IMR-90 (cell line): ENCODE measurements at regions not wholly inside any gene's neighbourhood (a gene's known extent, or its start where the extent isn't known, plus 50 kb on each side); places are given as distances from the start of the nearest gene placed in this dataset.

ENCODE experiments used
- ATAC-seq: fragments of 200-7000 bp; cut with Tn5 transposase; 2 replicates; pipeline ENCODE4 v1.9.1; 2020; ENCODE audit warnings: low read depth, mild to moderate bottlenecking, moderate library complexity
- BruUV-seq: library from RNA; stranded (reverse); fragments of 400-500 nt; replicated peaks from 2 replicates; lab custom pipeline; 2021; lab: Mats Ljungman, UMichigan
- CTCF ChIA-PET: fragments of 300-600 bp; formaldehyde crosslinking; extraction: SDS; loops from one replicate; lab custom pipeline; 2021; ENCODE audit warnings: antibody characterized with exemption; lab: Yijun Ruan, JAX
- POLR2A ChIA-PET: fragments of 300-600 bp; sonication (Branson Sonifier 250); formaldehyde crosslinking; loops from one replicate; lab custom pipeline; 2022; ENCODE audit warnings: antibody characterized with exemption; ENCODE audit not compliant: unreplicated experiment; lab: Charles Lee
- DNase-seq: peaks from one replicate; pipeline ENCODE4 v3.0.0; 2013
- H2AFZ ChIP-seq: replicated peaks from 2 replicates; pipeline ENCODE3; 2013; ENCODE audit warnings: low read length, mild to moderate bottlenecking; ENCODE audit not compliant: poor library complexity
- H2AK5ac ChIP-seq: 2 replicates; pipeline ENCODE4 v1.6.1; 2013; ENCODE audit warnings: low read depth, low read length, inconsistent platforms
- H2AK9ac ChIP-seq: replicated peaks from 2 replicates; pipeline ENCODE3; 2013; ENCODE audit warnings: mild to moderate bottlenecking, low read depth, low read length, moderate library complexity; ENCODE audit not compliant: poor library complexity
- H2BK120ac ChIP-seq: 2 replicates; pipeline ENCODE4 v1.6.1; 2013; ENCODE audit warnings: low read depth, low read length, inconsistent platforms
- H2BK15ac ChIP-seq: 3 replicates; pipeline ENCODE4 v1.6.1; 2013; ENCODE audit warnings: low read depth, low read length, inconsistent platforms
- H2BK20ac ChIP-seq: 2 replicates; pipeline ENCODE4 v1.6.1; 2013; ENCODE audit warnings: low read depth, mild to moderate bottlenecking, inconsistent platforms, low read length, moderate library complexity
- H2BK5ac ChIP-seq: 2 replicates; pipeline ENCODE4 v1.6.1; 2013; ENCODE audit warnings: mild to moderate bottlenecking, low read depth, low read length, inconsistent platforms; ENCODE audit not compliant: poor library complexity, severe bottlenecking
- H3K14ac ChIP-seq: replicated peaks from 2 replicates; pipeline ENCODE4 v1.6.1; 2013; ENCODE audit warnings: low read depth, low read length, inconsistent platforms
- H3K18ac ChIP-seq: 2 replicates; pipeline ENCODE4 v1.6.1; 2013; ENCODE audit warnings: low read depth, low read length, control low read depth
- H3K23ac ChIP-seq: 2 replicates; pipeline ENCODE4 v1.6.1; 2013; ENCODE audit warnings: low read depth, low read length, inconsistent platforms
- H3K27ac ChIP-seq: 2 replicates; pipeline ENCODE4 v1.5.1; 2013; ENCODE audit warnings: mild to moderate bottlenecking, control low read depth, low read length; ENCODE audit not compliant: insufficient read depth
- H3K27me3 ChIP-seq: 2 replicates; pipeline ENCODE4 v1.6.1; 2013; ENCODE audit warnings: low read length; ENCODE audit not compliant: control insufficient read depth, insufficient read depth
- H3K36me3 ChIP-seq: 2 replicates; pipeline ENCODE4 v1.6.1; 2013; ENCODE audit warnings: low read length, mixed read lengths; ENCODE audit not compliant: control insufficient read depth, insufficient read depth
- H3K4ac ChIP-seq: 2 replicates; pipeline ENCODE4 v1.6.1; 2013; ENCODE audit warnings: low read depth, low read length, inconsistent platforms
- H3K4me1 ChIP-seq: 2 replicates; pipeline ENCODE4 v1.6.1; 2013; ENCODE audit warnings: low read length, mixed read lengths; ENCODE audit not compliant: control insufficient read depth, insufficient read depth
- H3K4me2 ChIP-seq: 2 replicates; pipeline ENCODE4 v1.6.1; 2013; ENCODE audit warnings: low read depth, mild to moderate bottlenecking, control low read depth, low read length, moderate library complexity
- H3K4me3 ChIP-seq: 2 replicates; pipeline ENCODE4 v1.5.1; 2013; ENCODE audit warnings: low read depth, mild to moderate bottlenecking, control low read depth, low read length, moderate library complexity; ENCODE audit not compliant: insufficient read depth
- H3K56ac ChIP-seq: 2 replicates; pipeline ENCODE4 v1.6.1; 2013; ENCODE audit warnings: low read length, inconsistent platforms; ENCODE audit not compliant: insufficient read depth; ENCODE audit errors: extremely low read depth
- H3K79me1 ChIP-seq, 2 experiments: 2 replicates each; pipeline ENCODE4 v1.6.1; 2013; ENCODE audit warnings: low read length in 2 of 2, inconsistent platforms in 1 of 2, low read depth in 1 of 2
- H3K9ac ChIP-seq: 2 replicates; pipeline ENCODE4 v1.6.1; 2013; ENCODE audit warnings: low read depth, low read length, control low read depth
- H3K9me1 ChIP-seq: 2 replicates; pipeline ENCODE4 v1.6.1; 2013; ENCODE audit warnings: low read length, inconsistent platforms; ENCODE audit not compliant: insufficient read depth
- H3K9me3 ChIP-seq: 2 replicates; pipeline ENCODE4 v1.6.1; 2013; ENCODE audit warnings: low read length; ENCODE audit not compliant: control insufficient read depth, insufficient read depth
- H4K20me1 ChIP-seq: 2 replicates; pipeline ENCODE4 v1.6.1; 2013; ENCODE audit warnings: low read length, inconsistent platforms; ENCODE audit not compliant: insufficient read depth
- H4K5ac ChIP-seq: 2 replicates; pipeline ENCODE4 v1.6.1; 2013; ENCODE audit warnings: mild to moderate bottlenecking, low read depth, low read length, control low read depth
- H4K8ac ChIP-seq, 2 experiments: 2 replicates each; pipeline ENCODE4 v1.6.1; 2013; ENCODE audit warnings: low read depth in 2 of 2, low read length in 2 of 2, control low read depth in 1 of 2, inconsistent platforms in 1 of 2
- H4K91ac ChIP-seq: 2 replicates; pipeline ENCODE4 v1.6.1; 2013; ENCODE audit warnings: low read depth, low read length, inconsistent platforms; ENCODE audit not compliant: insufficient read depth
- BHLHE40 ChIP-seq: fragments of 150-350 bp; IDR thresholded peaks from 2 replicates; pipeline ENCODE4 v1.6.1; 2016; ENCODE audit warnings: mild to moderate bottlenecking, low read depth, low read length
- CEBPB ChIP-seq: IDR thresholded peaks from 2 replicates; pipeline ENCODE4 v1.6.1; 2012; ENCODE audit warnings: low read depth, low read length, improper control_type of control experiment
- CHD1 ChIP-seq: IDR thresholded peaks from 2 replicates; pipeline ENCODE4 v1.6.1; 2012; ENCODE audit warnings: low read depth, low read length, improper control_type of control experiment
- MAZ ChIP-seq: IDR thresholded peaks from 2 replicates; pipeline ENCODE4 v1.6.1; 2012; ENCODE audit warnings: low read depth, mild to moderate bottlenecking, low read length, improper control_type of control experiment, moderate library complexity, borderline replicate concordance
- MXI1 ChIP-seq: IDR thresholded peaks from 2 replicates; pipeline ENCODE4 v1.6.1; 2012; ENCODE audit warnings: low read depth, mild to moderate bottlenecking, low read length, moderate library complexity, borderline replicate concordance
- POLR2A ChIP-seq: IDR thresholded peaks from 2 replicates; pipeline ENCODE4 v1.6.1; 2012; ENCODE audit warnings: mild to moderate bottlenecking, low read depth, low read length
- RAD21 ChIP-seq: IDR thresholded peaks from 2 replicates; pipeline ENCODE4 v1.6.1; 2012; ENCODE audit warnings: low read length, improper control_type of control experiment
- RCOR1 ChIP-seq: IDR thresholded peaks from 2 replicates; pipeline ENCODE4 v1.6.1; 2012; ENCODE audit warnings: mild to moderate bottlenecking, low read length, improper control_type of control experiment; ENCODE audit not compliant: insufficient replicate concordance
- RFX5 ChIP-seq: IDR thresholded peaks from 2 replicates; pipeline ENCODE4 v1.8.0; 2012; ENCODE audit warnings: low read depth, mild to moderate bottlenecking, low read length, moderate library complexity
- WGBS, 2 experiments: methylation state at CpG; one replicate each; pipeline versions ENCODE4 v1.1.5 to v1.1.7; 2013; ENCODE audit warnings: missing lambda C conversion rate in 2 of 2; ENCODE audit not compliant: insufficient read length in 1 of 2; ENCODE audit errors: extremely low coverage in 2 of 2; 5-methylcytosine and 5-hydroxymethylcytosine counted together
- dilution Hi-C: fragments of 300-500 bp; cut with HindIII; formaldehyde crosslinking; loops from one replicate; pipeline ENCODE4 v1.14.3; 2018; ENCODE audit warnings: low sequenced_read_pairs; ENCODE audit not compliant: unreplicated experiment
- in situ Hi-C: fragments of 300-500 bp; cut with MboI; formaldehyde crosslinking; loops from 3 replicates; pipeline ENCODE4 v1.14.3; 2019; ENCODE audit warnings: low sequenced_read_pairs, inconsistent platforms, mixed read lengths
- intact Hi-C: fragments of 100-400 bp; cut with micrococcal nuclease; formaldehyde crosslinking; loops from 2 replicates; pipeline ENCODE4 v1.10.0; 2022
- TF ChIP-seq, protein P1 (sequence below): fragments of 150-350 bp; IDR thresholded peaks from 2 replicates; pipeline ENCODE4 v1.6.1; 2016; ENCODE audit warnings: low read depth, mild to moderate bottlenecking, low read length, moderate library complexity, borderline replicate concordance
- TF ChIP-seq, protein P2 (sequence below): conservative IDR thresholded peaks from 2 replicates; pipeline ENCODE4 v1.5.1; 2012; ENCODE audit warnings: mild to moderate bottlenecking, low read depth, low read length, improper control_type of control experiment

DNA sequence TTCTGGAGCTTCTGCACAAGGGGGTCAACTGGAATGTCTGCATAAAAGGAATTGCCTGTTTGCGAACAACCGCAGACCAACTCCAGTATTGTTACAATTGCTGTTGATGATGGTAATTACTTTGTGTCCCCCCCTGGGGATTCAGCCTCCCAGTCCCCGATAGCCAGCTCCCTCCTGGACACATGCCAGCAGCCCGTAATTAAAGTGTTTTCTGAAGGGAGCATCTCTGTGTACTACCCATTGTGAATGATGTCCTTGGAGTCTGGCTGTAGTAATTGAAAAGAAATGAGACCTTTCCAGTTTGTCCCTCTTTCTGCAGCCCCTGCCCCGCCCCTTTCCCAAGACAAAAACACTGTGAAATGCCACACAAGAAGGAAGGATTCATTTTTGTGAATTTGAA, 377.1 kb upstream of the LCORL start:
- peaks cover 6% of the 10 kb centered on the region for H3K9me3 ChIP-seq
- ChIA-PET POLR2A (no interaction called here), CTCF (no interaction called here)
- no peak overlapping the region for H2AK9ac ChIP-seq
- H3K18ac ChIP-seq = no peak overlapping the region
- no peak overlapping the region for H4K8ac ChIP-seq
- no peak overlapping the region for H2BK20ac ChIP-seq
- no peaks in the 10 kb centered on the region for H3K4me1 ChIP-seq
- in situ Hi-C loops (no loop called here), intact Hi-C loops (no loop called here), dilution Hi-C loops (no loop called here)
- H3K9ac ChIP-seq = no peak overlapping the region
- no peaks in the 10 kb centered on the region for H3K79me1 ChIP-seq
- H2BK120ac ChIP-seq = no peak overlapping the region
- no peak overlapping the region for H3K4me3 ChIP-seq
- no TSS peak for BruUV-seq
- no peak overlapping the region for H4K5ac ChIP-seq
- H3K23ac ChIP-seq = no peak overlapping the region
- no peak for TF ChIP-seq RAD21
- TF ChIP-seq, protein P1, sequence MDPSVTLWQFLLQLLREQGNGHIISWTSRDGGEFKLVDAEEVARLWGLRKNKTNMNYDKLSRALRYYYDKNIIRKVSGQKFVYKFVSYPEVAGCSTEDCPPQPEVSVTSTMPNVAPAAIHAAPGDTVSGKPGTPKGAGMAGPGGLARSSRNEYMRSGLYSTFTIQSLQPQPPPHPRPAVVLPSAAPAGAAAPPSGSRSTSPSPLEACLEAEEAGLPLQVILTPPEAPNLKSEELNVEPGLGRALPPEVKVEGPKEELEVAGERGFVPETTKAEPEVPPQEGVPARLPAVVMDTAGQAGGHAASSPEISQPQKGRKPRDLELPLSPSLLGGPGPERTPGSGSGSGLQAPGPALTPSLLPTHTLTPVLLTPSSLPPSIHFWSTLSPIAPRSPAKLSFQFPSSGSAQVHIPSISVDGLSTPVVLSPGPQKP = no peak
- TF ChIP-seq POLR2A = no peak
- no peak for TF ChIP-seq RFX5
- no peak for TF ChIP-seq RCOR1
- no peak for TF ChIP-seq MXI1
- no peak for TF ChIP-seq MAZ
- TF ChIP-seq, protein P2, sequence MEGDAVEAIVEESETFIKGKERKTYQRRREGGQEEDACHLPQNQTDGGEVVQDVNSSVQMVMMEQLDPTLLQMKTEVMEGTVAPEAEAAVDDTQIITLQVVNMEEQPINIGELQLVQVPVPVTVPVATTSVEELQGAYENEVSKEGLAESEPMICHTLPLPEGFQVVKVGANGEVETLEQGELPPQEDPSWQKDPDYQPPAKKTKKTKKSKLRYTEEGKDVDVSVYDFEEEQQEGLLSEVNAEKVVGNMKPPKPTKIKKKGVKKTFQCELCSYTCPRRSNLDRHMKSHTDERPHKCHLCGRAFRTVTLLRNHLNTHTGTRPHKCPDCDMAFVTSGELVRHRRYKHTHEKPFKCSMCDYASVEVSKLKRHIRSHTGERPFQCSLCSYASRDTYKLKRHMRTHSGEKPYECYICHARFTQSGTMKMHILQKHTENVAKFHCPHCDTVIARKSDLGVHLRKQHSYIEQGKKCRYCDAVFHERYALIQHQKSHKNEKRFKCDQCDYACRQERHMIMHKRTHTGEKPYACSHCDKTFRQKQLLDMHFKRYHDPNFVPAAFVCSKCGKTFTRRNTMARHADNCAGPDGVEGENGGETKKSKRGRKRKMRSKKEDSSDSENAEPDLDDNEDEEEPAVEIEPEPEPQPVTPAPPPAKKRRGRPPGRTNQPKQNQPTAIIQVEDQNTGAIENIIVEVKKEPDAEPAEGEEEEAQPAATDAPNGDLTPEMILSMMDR = no peak
- no peak for TF ChIP-seq CHD1
- TF ChIP-seq BHLHE40 = no peak
- TF ChIP-seq CEBPB = no peak
- no peak overlapping the region for H3K14ac ChIP-seq
- H3K27ac ChIP-seq = no peak overlapping the region
- no peak overlapping the region for H3K4ac ChIP-seq
- no peaks in the 10 kb centered on the region for H4K20me1 ChIP-seq
- H3K27me3 ChIP-seq = no peaks in the 10 kb centered on the region
- no peak overlapping the region for H4K91ac ChIP-seq
- no peaks in the 10 kb centered on the region for H3K9me1 ChIP-seq
- no peak overlapping the region for H2AFZ ChIP-seq
- no peak overlapping the region for H3K4me2 ChIP-seq
- no peak overlapping the region for H2BK15ac ChIP-seq
- H2AK5ac ChIP-seq = no peak overlapping the region
- DNase-seq = no peak
- no peaks in the 10 kb centered on the region for H3K36me3 ChIP-seq
- H2BK5ac ChIP-seq = no peak overlapping the region
- no peak for ATAC-seq
- no peak overlapping the region for H3K56ac ChIP-seq
- WGBS, 2 experiments = no CpG with 5 or more reads among the region's 5 CpGs
